ENCODE measurements at regions not wholly inside any gene's neighbourhood (a gene's known extent, or its start where the extent isn't known, plus 50 kb on each side); places are given as distances from the start of the nearest gene placed in this dataset.

DNA sequence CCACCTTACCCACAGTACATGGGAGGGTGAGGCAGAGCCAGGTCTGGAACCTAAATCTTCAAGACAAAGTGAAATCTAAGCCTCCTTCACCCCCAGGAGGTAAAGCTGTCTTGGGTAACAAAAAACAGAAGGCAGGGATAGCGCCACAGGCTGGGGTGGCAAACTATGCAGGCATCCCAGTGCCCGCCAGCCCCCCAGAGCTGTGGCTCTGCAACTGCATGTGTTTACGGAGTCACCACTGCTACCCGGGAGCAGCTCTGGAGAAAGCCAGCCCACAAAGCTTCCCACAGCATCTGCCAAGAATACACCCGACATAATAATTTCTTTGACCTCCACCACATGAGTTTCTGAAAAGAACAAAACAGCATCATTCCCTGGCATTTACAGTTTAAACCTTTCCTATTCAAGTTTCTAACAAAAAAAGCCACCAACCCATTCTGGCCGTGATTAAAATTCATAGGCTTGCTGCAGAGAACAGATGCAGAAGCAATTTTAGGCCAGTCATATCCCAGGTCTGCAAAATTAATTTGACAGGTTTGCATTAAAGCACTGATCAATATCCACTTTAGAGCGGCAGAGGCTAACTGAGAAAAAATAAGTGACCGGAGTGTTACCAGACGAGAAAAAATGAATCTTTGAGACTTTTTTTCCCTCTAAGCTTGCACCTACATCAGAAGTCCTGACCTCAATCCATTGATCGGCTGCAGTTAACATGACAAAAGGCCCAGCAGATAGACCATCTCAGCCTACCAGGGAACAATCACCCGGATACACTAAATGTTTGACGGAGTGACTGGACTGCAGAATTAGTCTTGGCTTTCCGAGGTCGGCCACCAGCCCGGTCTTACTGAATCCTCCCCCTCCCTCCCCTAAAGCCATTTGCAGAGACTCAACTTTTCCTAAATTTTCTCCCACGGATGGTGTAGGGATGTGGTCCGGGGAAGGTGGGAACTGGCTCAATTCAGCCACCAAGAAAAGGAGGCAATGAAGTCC, 309.6 kb upstream of the SKOR2 start:
- no peaks in the 10 kb centered on the region for H3K9me3 ChIP-seq (ENCODE audit: low read length)
- no peak overlapping the region for H3K4me3 ChIP-seq (ENCODE audit: low read depth in 1 of 2, low read length in 2 of 2)
- H3K27me3 ChIP-seq (ENCODE audit: control insufficient read depth in 1 of 2, insufficient read depth in 2 of 2, low read length in 2 of 2): no peaks in the 10 kb centered on the region
- no peak overlapping the region for H3K27ac ChIP-seq (ENCODE audit: low read depth, low read length)
- no peaks in the 10 kb centered on the region for H3K4me1 ChIP-seq (ENCODE audit: insufficient read depth, low read length)
- no peaks in the 10 kb centered on the region for H3K36me3 ChIP-seq (ENCODE audit: insufficient read depth, low read length)
- no peak overlapping the region for H3K9ac ChIP-seq (ENCODE audit: low read length)

DNA sequence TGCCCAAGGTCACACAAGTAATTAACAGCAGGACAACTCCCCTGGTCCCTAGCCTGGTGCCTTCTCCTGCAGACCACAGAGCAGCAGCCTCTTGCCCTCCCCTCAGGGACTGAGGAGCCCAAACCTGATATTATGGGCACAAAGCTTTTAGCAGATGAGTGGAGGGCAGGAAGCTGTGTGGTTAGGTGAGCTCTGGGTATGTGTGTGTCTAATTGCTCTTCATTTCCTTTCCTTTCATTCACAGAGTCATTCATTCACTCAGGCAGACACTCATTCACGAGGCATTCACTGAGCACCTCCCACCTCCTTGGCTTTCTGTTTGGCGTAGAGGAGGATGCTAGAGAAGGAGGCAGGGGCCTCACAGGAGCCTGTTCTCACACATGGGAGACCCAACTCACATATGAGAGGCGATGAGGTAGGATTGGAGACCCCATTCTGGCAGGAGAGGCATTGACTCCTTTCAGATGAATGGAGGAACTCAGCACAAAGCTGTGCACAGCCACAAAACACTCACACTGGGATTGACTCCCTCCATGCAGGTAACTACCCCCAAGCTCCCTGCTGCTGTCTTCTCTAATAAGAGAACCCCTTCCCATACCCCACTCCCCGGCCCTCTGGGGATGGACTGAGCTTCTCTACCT, 306.8 kb upstream of the SKOR2 start:
- no peaks in the 10 kb centered on the region for H3K27me3 ChIP-seq (ENCODE audit: control insufficient read depth in 1 of 2, insufficient read depth in 2 of 2, low read length in 2 of 2)
- H3K9ac ChIP-seq (ENCODE audit: low read length): no peak overlapping the region
- no peaks in the 10 kb centered on the region for H3K4me1 ChIP-seq (ENCODE audit: insufficient read depth, low read length)
- H3K27ac ChIP-seq (ENCODE audit: low read depth, low read length): no peak overlapping the region
- no peaks in the 10 kb centered on the region for H3K36me3 ChIP-seq (ENCODE audit: insufficient read depth, low read length)
- no peaks in the 10 kb centered on the region for H3K9me3 ChIP-seq (ENCODE audit: low read length)
- no peak overlapping the region for H3K4me3 ChIP-seq (ENCODE audit: low read depth in 1 of 2, low read length in 2 of 2)

DNA sequence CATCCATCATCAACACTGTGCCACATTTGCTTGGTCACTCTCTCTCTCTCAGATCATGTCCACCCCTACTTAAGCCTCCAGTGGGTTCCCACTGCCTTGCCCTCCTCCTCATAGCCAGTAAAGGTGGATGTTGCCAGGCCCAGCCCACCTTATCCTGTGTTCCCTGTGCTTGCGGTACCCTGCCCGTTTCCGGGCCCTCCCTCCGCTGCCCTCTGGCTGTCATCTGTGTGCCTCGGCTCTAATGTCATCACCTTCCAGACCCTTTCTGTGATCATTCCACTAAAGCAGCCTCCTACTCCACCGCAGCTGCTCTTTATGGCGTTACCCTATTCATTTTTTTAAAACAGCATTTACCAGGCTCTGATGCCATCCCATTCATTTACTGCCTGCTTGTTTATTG, 305.7 kb upstream of the SKOR2 start:
- H3K27ac ChIP-seq (ENCODE audit: low read depth, low read length): no peak overlapping the region
- H3K9me3 ChIP-seq (ENCODE audit: low read length): no peaks in the 10 kb centered on the region
- H3K4me3 ChIP-seq (ENCODE audit: low read depth in 1 of 2, low read length in 2 of 2): no peak overlapping the region
- no peaks in the 10 kb centered on the region for H3K36me3 ChIP-seq (ENCODE audit: insufficient read depth, low read length)
- no peaks in the 10 kb centered on the region for H3K27me3 ChIP-seq (ENCODE audit: control insufficient read depth in 1 of 2, insufficient read depth in 2 of 2, low read length in 2 of 2)
- H3K4me1 ChIP-seq (ENCODE audit: insufficient read depth, low read length): no peaks in the 10 kb centered on the region
- H3K9ac ChIP-seq (ENCODE audit: low read length): no peak overlapping the region

DNA sequence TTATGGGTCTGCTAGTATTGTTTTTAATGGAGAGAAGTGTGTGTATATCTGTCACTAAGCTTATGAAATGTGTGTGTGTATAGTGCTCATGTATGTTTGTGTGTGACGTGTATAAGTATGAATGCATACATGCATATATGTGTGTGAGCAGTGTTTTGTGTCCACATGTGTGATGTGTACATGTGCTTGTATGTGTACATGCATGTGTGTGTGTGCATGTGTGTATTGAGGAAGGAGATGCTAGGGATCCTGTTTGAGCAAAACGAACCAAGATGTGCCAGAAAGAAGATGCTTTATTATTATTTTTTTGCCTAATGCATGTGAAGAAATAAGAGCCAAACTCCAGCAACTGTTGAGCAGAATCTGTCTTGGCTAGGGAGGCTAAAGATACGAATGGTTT, 301.3 kb upstream of the SKOR2 start:
- H3K4me1 ChIP-seq (ENCODE audit: insufficient read depth, low read length): no peaks in the 10 kb centered on the region
- H3K27me3 ChIP-seq (ENCODE audit: control insufficient read depth in 1 of 2, insufficient read depth in 2 of 2, low read length in 2 of 2): no peaks in the 10 kb centered on the region
- H3K9ac ChIP-seq (ENCODE audit: low read length): no peak overlapping the region
- H3K4me3 ChIP-seq (ENCODE audit: low read depth in 1 of 2, low read length in 2 of 2): no peak overlapping the region
- H3K9me3 ChIP-seq (ENCODE audit: low read length): no peaks in the 10 kb centered on the region
- no peak overlapping the region for H3K27ac ChIP-seq (ENCODE audit: low read depth, low read length)
- no peaks in the 10 kb centered on the region for H3K36me3 ChIP-seq (ENCODE audit: insufficient read depth, low read length)

DNA sequence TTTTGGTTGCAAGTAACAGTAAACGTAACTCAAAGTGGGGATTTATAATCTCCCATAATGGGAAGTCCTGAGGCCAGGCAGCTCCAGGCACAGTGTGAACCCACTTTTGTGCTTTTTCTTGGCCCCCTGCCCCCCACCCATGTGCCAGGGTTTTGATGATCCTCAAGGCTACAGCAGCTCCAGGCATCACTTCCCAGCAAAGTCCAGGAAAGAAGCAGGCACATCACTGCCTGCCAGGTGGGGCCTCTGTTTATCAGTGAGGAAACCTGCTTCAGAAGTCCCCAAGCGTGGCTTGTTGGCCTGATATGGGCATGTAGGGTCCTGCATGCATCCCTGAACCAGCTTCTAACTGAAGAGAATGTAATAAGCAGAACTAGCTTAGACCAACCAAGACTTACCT, 299.2 kb upstream of the SKOR2 start:
- no peak overlapping the region for H3K4me3 ChIP-seq (ENCODE audit: low read depth in 1 of 2, low read length in 2 of 2)
- H3K9me3 ChIP-seq (ENCODE audit: low read length): no peaks in the 10 kb centered on the region
- no peak overlapping the region for H3K27ac ChIP-seq (ENCODE audit: low read depth, low read length)
- H3K4me1 ChIP-seq (ENCODE audit: insufficient read depth, low read length): no peaks in the 10 kb centered on the region
- no peaks in the 10 kb centered on the region for H3K27me3 ChIP-seq (ENCODE audit: control insufficient read depth in 1 of 2, insufficient read depth in 2 of 2, low read length in 2 of 2)
- H3K9ac ChIP-seq (ENCODE audit: low read length): no peak overlapping the region
- H3K36me3 ChIP-seq (ENCODE audit: insufficient read depth, low read length): no peaks in the 10 kb centered on the region

DNA sequence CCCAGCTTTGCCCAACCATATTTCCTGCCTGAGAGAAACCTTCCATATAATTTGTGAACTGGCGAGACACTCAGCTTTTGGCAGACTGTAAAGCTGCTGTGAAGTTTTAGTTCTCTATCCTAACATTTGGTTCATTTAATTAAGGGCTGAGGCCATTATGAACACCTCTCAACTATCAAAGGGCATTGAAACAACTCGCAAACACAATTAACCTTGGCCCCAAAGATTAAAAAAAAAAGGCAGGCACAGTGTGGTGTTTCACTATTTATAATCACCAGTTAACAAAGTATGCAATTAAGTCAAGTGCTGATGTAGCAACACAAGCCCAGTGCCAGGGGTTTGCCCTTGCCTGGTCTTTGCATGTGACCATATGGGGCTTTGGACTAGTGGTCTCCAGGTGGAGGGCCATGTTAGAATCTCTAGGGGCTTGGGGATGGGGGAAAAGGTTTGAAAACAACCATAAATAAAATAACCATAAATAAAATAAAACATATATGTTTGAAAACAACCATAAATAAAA, 297.6 kb upstream of the SKOR2 start:
- no peaks in the 10 kb centered on the region for H3K36me3 ChIP-seq (ENCODE audit: insufficient read depth, low read length)
- H3K4me3 ChIP-seq (ENCODE audit: low read depth in 1 of 2, low read length in 2 of 2): no peak overlapping the region
- no peaks in the 10 kb centered on the region for H3K9me3 ChIP-seq (ENCODE audit: low read length)
- no peak overlapping the region for H3K27ac ChIP-seq (ENCODE audit: low read depth, low read length)
- H3K9ac ChIP-seq (ENCODE audit: low read length): no peak overlapping the region
- no peaks in the 10 kb centered on the region for H3K4me1 ChIP-seq (ENCODE audit: insufficient read depth, low read length)
- no peaks in the 10 kb centered on the region for H3K27me3 ChIP-seq (ENCODE audit: control insufficient read depth in 1 of 2, insufficient read depth in 2 of 2, low read length in 2 of 2)

DNA sequence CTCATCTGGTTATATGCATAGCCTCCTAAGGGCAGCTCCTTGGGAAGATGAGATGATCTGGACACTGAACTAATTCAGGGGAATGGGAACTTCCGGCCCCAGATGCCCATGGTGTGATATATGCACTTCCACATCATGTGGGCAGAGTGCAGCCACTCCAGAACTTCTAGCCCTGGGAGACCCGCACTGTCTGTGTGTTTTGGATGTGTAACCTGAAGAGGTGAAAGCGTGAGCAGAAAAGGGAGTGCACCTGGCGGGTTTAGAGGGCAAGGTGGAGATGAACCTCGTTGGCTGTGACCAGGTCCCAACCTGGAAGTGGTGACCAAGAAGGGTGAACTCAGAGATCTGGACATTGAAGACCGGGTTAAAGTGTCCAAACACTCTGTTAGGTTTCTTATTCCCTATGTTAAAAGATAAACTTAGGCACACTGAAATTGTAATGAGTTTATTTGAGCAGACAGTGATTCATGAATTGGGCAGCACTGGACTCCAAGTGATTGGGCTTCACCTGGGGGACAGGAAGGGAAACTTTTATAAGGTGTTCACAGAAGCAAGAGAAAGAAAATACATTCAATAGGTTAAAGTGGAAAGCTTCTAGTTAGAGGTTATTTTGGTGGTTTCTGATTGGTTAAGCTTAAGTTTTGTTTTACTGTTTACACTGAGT, 296.2 kb upstream of the SKOR2 start:
- no peak overlapping the region for H3K27ac ChIP-seq (ENCODE audit: low read depth, low read length)
- H3K4me1 ChIP-seq (ENCODE audit: insufficient read depth, low read length): no peaks in the 10 kb centered on the region
- no peaks in the 10 kb centered on the region for H3K36me3 ChIP-seq (ENCODE audit: insufficient read depth, low read length)
- no peaks in the 10 kb centered on the region for H3K27me3 ChIP-seq (ENCODE audit: control insufficient read depth in 1 of 2, insufficient read depth in 2 of 2, low read length in 2 of 2)
- H3K4me3 ChIP-seq (ENCODE audit: low read depth in 1 of 2, low read length in 2 of 2): no peak overlapping the region
- H3K9ac ChIP-seq (ENCODE audit: low read length): no peak overlapping the region
- H3K9me3 ChIP-seq (ENCODE audit: low read length): no peaks in the 10 kb centered on the region

DNA sequence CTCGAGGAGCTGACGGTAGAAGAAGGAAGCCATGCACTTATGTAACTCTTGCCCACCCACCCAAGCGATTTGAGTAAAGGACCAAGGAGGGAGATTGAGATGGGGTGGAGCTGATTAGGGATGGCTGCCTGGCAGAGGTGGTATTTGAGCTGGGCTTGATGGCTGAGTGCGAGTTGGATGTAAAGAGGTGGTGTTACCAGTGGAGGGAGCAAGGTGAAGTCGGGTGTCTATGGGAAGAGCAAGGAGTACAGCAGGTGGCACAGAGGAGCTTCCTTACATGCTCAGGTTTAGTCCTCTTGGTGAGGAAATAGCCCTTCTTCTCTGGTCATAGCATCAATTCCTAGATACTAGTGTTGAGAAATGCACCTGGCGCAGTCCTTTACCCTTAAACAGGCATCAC, 294.2 kb upstream of the SKOR2 start:
- H3K4me1 ChIP-seq (ENCODE audit: insufficient read depth, low read length): no peaks in the 10 kb centered on the region
- H3K9me3 ChIP-seq (ENCODE audit: low read length): no peaks in the 10 kb centered on the region
- H3K27ac ChIP-seq (ENCODE audit: low read depth, low read length): no peak overlapping the region
- H3K27me3 ChIP-seq (ENCODE audit: control insufficient read depth in 1 of 2, insufficient read depth in 2 of 2, low read length in 2 of 2): no peaks in the 10 kb centered on the region
- no peak overlapping the region for H3K9ac ChIP-seq (ENCODE audit: low read length)
- H3K4me3 ChIP-seq (ENCODE audit: low read depth in 1 of 2, low read length in 2 of 2): no peak overlapping the region
- H3K36me3 ChIP-seq (ENCODE audit: insufficient read depth, low read length): no peaks in the 10 kb centered on the region

DNA sequence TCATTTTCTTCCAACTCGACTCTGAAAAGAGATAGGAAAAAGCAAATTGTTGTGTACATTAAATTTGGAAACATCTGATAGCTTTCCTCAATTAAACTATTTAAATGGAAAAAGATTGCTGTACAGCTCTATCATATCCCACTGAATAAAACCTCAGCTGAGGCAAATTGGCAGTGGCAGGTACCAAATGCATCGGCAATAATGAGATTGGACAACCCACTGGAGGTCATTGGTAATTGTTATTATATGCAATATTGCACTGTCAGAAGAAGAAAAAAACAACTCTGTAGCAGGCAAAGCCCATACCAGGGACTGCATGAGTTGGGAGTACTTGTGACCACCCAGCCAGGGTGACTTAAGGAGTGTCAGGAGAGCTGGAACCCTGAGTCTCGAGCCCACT, 291.6 kb upstream of the SKOR2 start:
- Histone ChIP-seq H3K27ac (ENCODE audit: low read depth, low read length) (no peak overlapping the region), H3K9me3 (ENCODE audit: low read length) (no peaks in the 10 kb centered on the region), H3K9ac (ENCODE audit: low read length) (no peak overlapping the region), H3K4me1 (ENCODE audit: insufficient read depth, low read length) (no peaks in the 10 kb centered on the region), H3K27me3 (ENCODE audit: control insufficient read depth in 1 of 2, insufficient read depth in 2 of 2, low read length in 2 of 2) (no peaks in the 10 kb centered on the region), H3K36me3 (ENCODE audit: insufficient read depth, low read length) (no peaks in the 10 kb centered on the region), H3K4me3 (ENCODE audit: low read depth in 1 of 2, low read length in 2 of 2) (no peak overlapping the region)

DNA sequence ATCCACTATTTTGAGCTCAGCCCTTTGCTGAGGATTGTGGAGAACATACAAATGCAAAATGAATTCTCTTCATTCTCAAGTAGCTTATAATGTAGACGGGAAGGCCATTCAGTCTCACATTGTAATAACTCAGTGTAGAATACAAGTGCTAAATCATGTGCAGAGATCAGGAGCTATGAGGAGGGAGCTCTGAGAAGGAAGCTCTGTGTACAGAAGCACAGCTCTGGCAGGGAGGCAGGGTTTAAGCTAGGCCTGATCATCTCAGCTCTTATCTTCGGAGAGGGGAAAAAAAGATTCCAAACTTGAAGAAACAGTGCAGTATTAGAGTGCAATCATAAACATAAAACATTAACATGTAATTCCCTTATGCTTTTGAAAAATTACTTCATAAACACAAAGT, 291.1 kb upstream of the SKOR2 start:
- Histone ChIP-seq H3K9me3 (ENCODE audit: low read length) (no peaks in the 10 kb centered on the region), H3K27ac (ENCODE audit: low read depth, low read length) (no peak overlapping the region), H3K27me3 (ENCODE audit: control insufficient read depth in 1 of 2, insufficient read depth in 2 of 2, low read length in 2 of 2) (no peaks in the 10 kb centered on the region), H3K4me3 (ENCODE audit: low read depth in 1 of 2, low read length in 2 of 2) (no peak overlapping the region), H3K4me1 (ENCODE audit: insufficient read depth, low read length) (no peaks in the 10 kb centered on the region), H3K36me3 (ENCODE audit: insufficient read depth, low read length) (no peaks in the 10 kb centered on the region), H3K9ac (ENCODE audit: low read length) (no peak overlapping the region)

DNA sequence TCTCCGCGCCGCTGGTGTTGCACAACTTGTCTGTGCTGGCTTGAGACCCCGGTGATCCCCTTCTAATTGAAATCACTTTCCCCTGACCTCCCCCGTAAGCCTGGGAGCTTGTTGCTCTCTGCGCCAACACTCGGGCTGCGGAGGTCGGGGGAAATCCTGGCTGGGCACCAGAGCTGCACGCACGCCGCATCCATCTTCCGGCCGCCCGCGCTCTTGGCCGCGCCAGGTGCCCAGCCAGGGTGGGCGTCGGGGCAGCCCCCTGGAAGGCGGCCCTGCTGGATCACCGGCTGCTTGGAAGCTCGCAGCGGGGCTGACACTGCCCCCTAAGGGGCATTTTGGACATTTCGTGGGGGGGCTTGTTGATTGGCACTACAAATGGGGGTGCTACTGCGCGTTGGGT, 280.3 kb upstream of the SKOR2 start:
- no peaks in the 10 kb centered on the region for H3K4me1 ChIP-seq (ENCODE audit: insufficient read depth, low read length)
- no peak overlapping the region for H3K27ac ChIP-seq (ENCODE audit: low read depth, low read length)
- peaks cover 0 to 5% of the 10 kb centered on the region in 2 donors for H3K27me3 ChIP-seq (ENCODE audit: control insufficient read depth in 1 of 2, insufficient read depth in 2 of 2, low read length in 2 of 2)
- no peak overlapping the region for H3K9ac ChIP-seq (ENCODE audit: low read length)
- H3K36me3 ChIP-seq (ENCODE audit: insufficient read depth, low read length): no peaks in the 10 kb centered on the region
- no peak overlapping the region for H3K4me3 ChIP-seq (ENCODE audit: low read depth in 1 of 2, low read length in 2 of 2)
- H3K9me3 ChIP-seq (ENCODE audit: low read length): no peaks in the 10 kb centered on the region

Data from muscle layer of colon (tissue), 2 donors.